ENCODE measurements at regions not wholly inside any gene's neighbourhood (a gene's known extent, or its start where the extent isn't known, plus 50 kb on each side); places are given as distances from the start of the nearest gene placed in this dataset.
A peak's percentile ranks its signal among the peaks of the same experiment; 100 is the strongest.

DNA sequence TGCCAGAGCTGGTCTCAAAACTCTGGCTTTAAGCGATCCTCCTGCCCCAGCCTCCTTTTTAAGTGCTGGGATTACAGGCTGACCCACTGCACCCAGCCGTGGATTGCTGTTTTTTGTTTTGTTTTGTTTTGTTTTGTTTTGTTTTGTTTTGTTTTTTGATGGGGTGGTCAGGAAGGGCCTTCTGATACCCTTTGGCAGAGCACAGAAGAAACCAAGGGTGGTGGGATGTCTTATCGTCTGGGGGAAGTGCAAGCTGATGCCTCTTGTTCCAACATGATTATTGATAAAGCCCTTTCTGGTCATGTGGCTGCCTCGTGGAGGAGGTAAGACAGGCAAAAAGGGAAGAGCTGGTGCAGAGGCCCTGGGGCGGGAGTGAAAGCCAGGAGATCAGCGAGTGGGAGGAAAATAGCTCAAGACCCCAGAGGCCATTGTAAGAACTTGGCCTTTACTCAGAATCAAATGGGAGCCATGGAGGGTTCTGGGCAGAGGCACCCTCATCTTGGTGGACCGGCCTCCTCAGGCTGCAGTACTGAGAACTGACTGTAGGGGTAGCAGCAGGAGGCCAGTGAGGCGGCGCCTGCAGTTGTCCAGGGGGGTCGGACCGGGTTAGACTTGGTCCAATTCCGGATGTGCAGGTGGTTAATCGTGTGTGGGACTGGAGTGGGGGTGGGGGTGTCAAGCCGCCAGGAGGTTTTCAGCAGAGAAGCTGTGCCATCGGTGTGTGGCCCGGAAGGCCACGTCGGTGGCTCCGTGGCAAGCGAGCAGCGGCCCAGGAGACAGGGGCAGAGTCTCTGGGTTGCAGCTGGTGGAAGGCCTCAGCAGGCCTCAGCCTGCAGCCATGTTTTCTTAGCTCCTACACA lies 84.4 kb upstream of the GSE1 start (continued):
- TF ChIP-seq ZNF280D (CRISPR knock-in tag; IDR thresholded peaks at IDR 0.05) (no peak), GPN1 (CRISPR knock-in tag; IDR thresholded peaks at IDR 0.05; ENCODE audit: borderline replicate concordance) (no peak), ZBTB38 (CRISPR knock-in tag; IDR thresholded peaks at IDR 0.05) (peak; percentile 94), STAG1 (CRISPR knock-in tag; IDR thresholded peaks at IDR 0.05) (peak; percentile 41; the same call in 1 of the 2 replicates), KLF15 (CRISPR knock-in tag; IDR thresholded peaks at IDR 0.05; ENCODE audit: borderline replicate concordance) (no peak), RAD21 (CRISPR knock-in tag; IDR thresholded peaks at IDR 0.05) (0 out of 2 replicates have a peak, but pooled peaks have one; percentile 39), KLF6 (CRISPR knock-in tag; IDR thresholded peaks at IDR 0.05) (no peak), CHD2 (IDR thresholded peaks at IDR 0.05; ENCODE audit: low read depth, low read length) (no peak), ZNF430 (CRISPR knock-in tag; IDR thresholded peaks at IDR 0.05) (0 out of 2 replicates have a peak, but pooled peaks have one; percentile 53), TAF1 (CRISPR knock-in tag; IDR thresholded peaks at IDR 0.05) (no peak; the same call in 1 of the 2 replicates), ZNF549 (CRISPR knock-in tag; IDR thresholded peaks at IDR 0.05) (no peak), ZBTB34 (CRISPR knock-in tag; IDR thresholded peaks at IDR 0.05) (no peak), ZFP36 (IDR thresholded peaks at IDR 0.05; ENCODE audit: borderline replicate concordance, low read depth, low read length, partially characterized antibody) (peak; percentile 74), HNRNPLL (IDR thresholded peaks at IDR 0.05; ENCODE audit: low read depth, low read length, poor library complexity, severe bottlenecking) (peak; percentile 34), ZNF772 (CRISPR knock-in tag; IDR thresholded peaks at IDR 0.05) (no peak), RCOR2 (CRISPR knock-in tag; IDR thresholded peaks at IDR 0.05) (peak; percentile 39; the same call in 1 of the 2 replicates), FOXK1 (CRISPR knock-in tag; IDR thresholded peaks at IDR 0.05; ENCODE audit: borderline replicate concordance, low read depth) (no peak)
- TF ChIP-seq, protein P1, sequence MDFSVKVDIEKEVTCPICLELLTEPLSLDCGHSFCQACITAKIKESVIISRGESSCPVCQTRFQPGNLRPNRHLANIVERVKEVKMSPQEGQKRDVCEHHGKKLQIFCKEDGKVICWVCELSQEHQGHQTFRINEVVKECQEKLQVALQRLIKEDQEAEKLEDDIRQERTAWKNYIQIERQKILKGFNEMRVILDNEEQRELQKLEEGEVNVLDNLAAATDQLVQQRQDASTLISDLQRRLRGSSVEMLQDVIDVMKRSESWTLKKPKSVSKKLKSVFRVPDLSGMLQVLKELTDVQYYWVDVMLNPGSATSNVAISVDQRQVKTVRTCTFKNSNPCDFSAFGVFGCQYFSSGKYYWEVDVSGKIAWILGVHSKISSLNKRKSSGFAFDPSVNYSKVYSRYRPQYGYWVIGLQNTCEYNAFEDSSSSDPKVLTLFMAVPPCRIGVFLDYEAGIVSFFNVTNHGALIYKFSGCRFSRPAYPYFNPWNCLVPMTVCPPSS (IDR thresholded peaks at IDR 0.05), result no peak
- TF ChIP-seq, protein P2, sequence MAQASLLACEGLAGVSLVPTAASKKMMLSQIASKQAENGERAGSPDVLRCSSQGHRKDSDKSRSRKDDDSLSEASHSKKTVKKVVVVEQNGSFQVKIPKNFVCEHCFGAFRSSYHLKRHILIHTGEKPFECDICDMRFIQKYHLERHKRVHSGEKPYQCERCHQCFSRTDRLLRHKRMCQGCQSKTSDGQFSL (CRISPR knock-in tag; IDR thresholded peaks at IDR 0.05), result 0 out of 2 replicates have a peak, but pooled peaks have one; percentile 51
- TF ChIP-seq, protein P3, sequence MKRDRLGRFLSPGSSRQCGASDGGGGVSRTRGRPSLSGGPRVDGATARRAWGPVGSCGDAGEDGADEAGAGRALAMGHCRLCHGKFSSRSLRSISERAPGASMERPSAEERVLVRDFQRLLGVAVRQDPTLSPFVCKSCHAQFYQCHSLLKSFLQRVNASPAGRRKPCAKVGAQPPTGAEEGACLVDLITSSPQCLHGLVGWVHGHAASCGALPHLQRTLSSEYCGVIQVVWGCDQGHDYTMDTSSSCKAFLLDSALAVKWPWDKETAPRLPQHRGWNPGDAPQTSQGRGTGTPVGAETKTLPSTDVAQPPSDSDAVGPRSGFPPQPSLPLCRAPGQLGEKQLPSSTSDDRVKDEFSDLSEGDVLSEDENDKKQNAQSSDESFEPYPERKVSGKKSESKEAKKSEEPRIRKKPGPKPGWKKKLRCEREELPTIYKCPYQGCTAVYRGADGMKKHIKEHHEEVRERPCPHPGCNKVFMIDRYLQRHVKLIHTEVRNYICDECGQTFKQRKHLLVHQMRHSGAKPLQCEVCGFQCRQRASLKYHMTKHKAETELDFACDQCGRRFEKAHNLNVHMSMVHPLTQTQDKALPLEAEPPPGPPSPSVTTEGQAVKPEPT (CRISPR knock-in tag; IDR thresholded peaks at IDR 0.05; ENCODE audit: low read depth), result 0 out of 2 replicates have a peak, but pooled peaks have one; percentile 17
